Esophagus muscularis mucosa (tissue), 4 donors: ENCODE measurements at regions not wholly inside any gene's neighbourhood (a gene's known extent, or its start where the extent isn't known, plus 50 kb on each side); places are given as distances from the start of the nearest gene placed in this dataset.

Experiments
- DNase-seq: peaks from one replicate; pipeline ENCODE4 v3.0.0-alpha.2; 2017; ENCODE audit errors: extremely low spot score
- H3K27ac ChIP-seq, 4 donors: fragments of 200-600 bp; sonication (generic); replicated peaks in 1 of 4; 1 replicate in 3 of 4; 2 replicates in 1 of 4; pipeline ENCODE4 v1.5.1; 2016 to 2019; ENCODE audit warnings: mild to moderate bottlenecking in 1 of 4
- H3K27me3 ChIP-seq, 4 donors: fragments of 200-600 bp; sonication (generic); one replicate each; pipeline versions ENCODE4 v1.5.1 to v1.6.0; 2016 to 2019
- H3K36me3 ChIP-seq, 4 donors: fragments of 200-600 bp; sonication (generic); one replicate each; pipeline ENCODE4 v1.5.1; 2016 to 2019
- H3K4me1 ChIP-seq, 4 donors: fragments of 200-600 bp; sonication (generic); one replicate each; pipeline ENCODE4 v1.5.1; 2016 to 2019
- H3K4me3 ChIP-seq, 4 donors: fragments of 200-600 bp; sonication (generic); 1 replicate in 2 of 4; 2 replicates in 2 of 4; pipeline ENCODE4 v1.5.1; 2016 to 2019; ENCODE audit warnings: mild to moderate bottlenecking in 4 of 4, moderate library complexity in 1 of 4
- H3K9me3 ChIP-seq, 4 donors: fragments of 200-600 bp; sonication (generic); 1 replicate in 3 of 4; 2 replicates in 1 of 4; pipeline ENCODE4 v1.5.1; 2016 to 2019
- EP300 ChIP-seq: sonication (generic); formaldehyde crosslinking; IDR thresholded peaks from one replicate; pipeline ENCODE4 v1.6.1; 2017; ENCODE audit warnings: antibody characterized with exemption
- POLR2A ChIP-seq: fragments of 450-650 bp; IDR thresholded peaks from one replicate; pipeline ENCODE4 v1.6.1; 2017; ENCODE audit warnings: antibody characterized with exemption, moderate library complexity, mild to moderate bottlenecking, low read depth
- POLR2AphosphoS5 ChIP-seq, 2 donors: sonication (generic); formaldehyde crosslinking; IDR thresholded peaks; one replicate each; pipeline ENCODE4 v1.6.1; 2017; ENCODE audit warnings: antibody characterized with exemption in 2 of 2
- WGBS: methylation state at CpG from one replicate; pipeline ENCODE4 v1.1.5; 2018; 5-methylcytosine and 5-hydroxymethylcytosine counted together
- intact Hi-C: fragments of 100-400 bp; cut with DNase I; formaldehyde crosslinking; loops from one replicate; pipeline ENCODE4 v1.15.1; 2023
- TF ChIP-seq, protein P1 (sequence below), 3 experiments: fragments of 200-600 bp in 2 of 3; fragments of 450-650 bp in 1 of 3; sonication (generic) in 2 of 3; IDR thresholded peaks; one replicate each; pipeline ENCODE4 v1.5.1; 2017 to 2019; ENCODE audit warnings: antibody characterized with exemption in 3 of 3, mild to moderate bottlenecking in 2 of 3, moderate library complexity in 1 of 3

DNA sequence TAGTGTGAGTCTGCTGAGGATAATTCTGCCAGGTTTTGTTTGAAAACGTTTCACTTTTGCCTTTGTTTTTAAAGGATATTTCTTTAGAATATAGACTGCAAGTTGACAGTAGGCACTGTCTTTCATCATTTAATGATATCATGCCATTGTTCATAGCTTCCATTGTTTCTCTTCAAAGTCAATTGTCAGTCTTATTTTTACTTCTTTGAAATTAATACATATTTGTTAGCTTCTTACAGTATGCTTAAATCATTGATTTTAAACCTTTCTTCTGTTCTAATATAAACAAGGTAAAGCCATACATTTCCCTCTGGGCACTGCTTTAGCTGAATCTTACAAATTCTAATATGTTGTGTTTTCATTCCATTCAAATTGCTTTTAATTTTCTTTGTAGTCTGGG lies 62.3 kb upstream of the PARVA start:
- Histone ChIP-seq H3K9me3 (peaks cover 0 to 21% (median 6%) of the 10 kb centered on the region in 4 donors), H3K4me3 (no peak overlapping the region), H3K36me3 (no peaks in the 10 kb centered on the region), H3K27me3 (no peaks in the 10 kb centered on the region), H3K27ac (no peak overlapping the region), H3K4me1 (peaks cover 0 to 42% (median 29%) of the 10 kb centered on the region in 4 donors)
- no peak for DNase-seq
- intact Hi-C loops, result no loop called here
- TF ChIP-seq POLR2AphosphoS5 (IDR thresholded peaks at IDR 0.05) (no peak), POLR2A (no peak), EP300 (no peak)
- TF ChIP-seq, protein P1, sequence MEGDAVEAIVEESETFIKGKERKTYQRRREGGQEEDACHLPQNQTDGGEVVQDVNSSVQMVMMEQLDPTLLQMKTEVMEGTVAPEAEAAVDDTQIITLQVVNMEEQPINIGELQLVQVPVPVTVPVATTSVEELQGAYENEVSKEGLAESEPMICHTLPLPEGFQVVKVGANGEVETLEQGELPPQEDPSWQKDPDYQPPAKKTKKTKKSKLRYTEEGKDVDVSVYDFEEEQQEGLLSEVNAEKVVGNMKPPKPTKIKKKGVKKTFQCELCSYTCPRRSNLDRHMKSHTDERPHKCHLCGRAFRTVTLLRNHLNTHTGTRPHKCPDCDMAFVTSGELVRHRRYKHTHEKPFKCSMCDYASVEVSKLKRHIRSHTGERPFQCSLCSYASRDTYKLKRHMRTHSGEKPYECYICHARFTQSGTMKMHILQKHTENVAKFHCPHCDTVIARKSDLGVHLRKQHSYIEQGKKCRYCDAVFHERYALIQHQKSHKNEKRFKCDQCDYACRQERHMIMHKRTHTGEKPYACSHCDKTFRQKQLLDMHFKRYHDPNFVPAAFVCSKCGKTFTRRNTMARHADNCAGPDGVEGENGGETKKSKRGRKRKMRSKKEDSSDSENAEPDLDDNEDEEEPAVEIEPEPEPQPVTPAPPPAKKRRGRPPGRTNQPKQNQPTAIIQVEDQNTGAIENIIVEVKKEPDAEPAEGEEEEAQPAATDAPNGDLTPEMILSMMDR (IDR thresholded peaks at IDR 0.05), result no peak
- WGBS, result 57% methylated on average over 1 of the region's 1 CpG

DNA sequence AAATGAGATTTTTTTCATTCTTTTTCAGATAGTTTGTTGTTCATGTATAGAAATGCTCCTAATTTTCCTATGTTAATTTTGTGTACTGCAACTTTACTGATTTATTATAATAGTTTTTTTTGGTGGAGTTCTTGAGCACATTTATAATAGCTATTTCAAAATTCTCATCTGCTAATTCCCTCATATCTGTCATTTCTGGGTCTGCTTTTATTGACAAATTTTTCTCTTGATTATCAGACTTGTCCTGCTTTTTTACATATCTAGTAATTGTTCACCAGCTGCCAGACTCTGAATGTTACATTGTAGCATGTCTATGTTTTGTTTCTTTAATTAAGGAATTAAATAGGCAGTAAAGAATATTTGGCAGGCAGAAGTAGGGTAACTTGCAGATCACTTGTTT lies 60.9 kb upstream of the PARVA start:
- intact Hi-C loops, result no loop called here
- no peaks in the 10 kb centered on the region for H3K36me3 ChIP-seq
- H3K27me3 ChIP-seq, result no peaks in the 10 kb centered on the region
- H3K9me3 ChIP-seq, result peaks cover 0 to 21% (median 6%) of the 10 kb centered on the region in 4 donors
- no peak overlapping the region for H3K27ac ChIP-seq
- no peak for TF ChIP-seq POLR2AphosphoS5 (IDR thresholded peaks at IDR 0.05)
- no peak for TF ChIP-seq EP300
- TF ChIP-seq POLR2A, result no peak
- TF ChIP-seq, protein P1 (IDR thresholded peaks at IDR 0.05), result no peak
- H3K4me3 ChIP-seq, result no peak overlapping the region
- no peak for DNase-seq
- peaks cover 0 to 53% (median 35%) of the 10 kb centered on the region in 4 donors for H3K4me1 ChIP-seq

DNA sequence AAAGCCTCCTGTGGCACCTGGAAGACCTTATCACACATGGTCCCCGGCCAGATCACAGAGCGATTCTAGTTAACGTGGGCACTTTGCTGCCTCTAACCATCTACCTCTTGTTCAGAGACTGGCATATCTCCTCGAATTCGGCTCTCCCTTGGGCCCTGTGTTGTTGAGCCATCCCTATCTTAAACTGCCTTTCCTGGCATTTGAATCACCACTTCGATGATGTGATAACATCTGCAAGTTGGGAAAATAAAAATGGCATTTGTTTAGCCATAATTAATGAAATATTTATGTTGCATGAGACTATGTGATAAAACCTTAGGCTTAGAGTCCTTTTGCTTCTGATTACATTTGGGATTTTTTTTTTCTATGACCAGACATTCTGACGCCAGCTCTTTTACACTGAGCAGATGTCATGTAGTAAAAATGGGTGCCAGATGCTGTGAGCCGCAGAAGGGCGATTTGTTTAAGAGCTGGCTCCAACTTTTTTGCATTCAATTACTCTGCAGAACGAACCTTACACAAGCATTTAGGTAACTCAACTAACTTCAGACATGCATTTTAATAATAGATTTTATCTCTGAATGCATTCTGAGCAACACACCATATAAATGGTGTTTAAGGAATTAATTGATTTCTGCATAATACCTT lies 58.5 kb upstream of the PARVA start:
- TF ChIP-seq POLR2A, result no peak
- peak; percentile 27 to 67 for TF ChIP-seq POLR2AphosphoS5 (IDR thresholded peaks at IDR 0.05)
- Histone ChIP-seq H3K27ac (peak overlapping the region; percentile 62 to 80 (median 76)), H3K27me3 (no peaks in the 10 kb centered on the region), H3K9me3 (peaks cover 0 to 21% (median 6%) of the 10 kb centered on the region in 4 donors), H3K36me3 (no peaks in the 10 kb centered on the region), H3K4me1 (peaks cover 0 to 49% (median 25%) of the 10 kb centered on the region in 4 donors), H3K4me3 (no peak overlapping the region)
- WGBS, result 50% methylated on average over 10 of the region's 10 CpGs
- DNase-seq, result no peak
- intact Hi-C loops, result no loop called here

DNA sequence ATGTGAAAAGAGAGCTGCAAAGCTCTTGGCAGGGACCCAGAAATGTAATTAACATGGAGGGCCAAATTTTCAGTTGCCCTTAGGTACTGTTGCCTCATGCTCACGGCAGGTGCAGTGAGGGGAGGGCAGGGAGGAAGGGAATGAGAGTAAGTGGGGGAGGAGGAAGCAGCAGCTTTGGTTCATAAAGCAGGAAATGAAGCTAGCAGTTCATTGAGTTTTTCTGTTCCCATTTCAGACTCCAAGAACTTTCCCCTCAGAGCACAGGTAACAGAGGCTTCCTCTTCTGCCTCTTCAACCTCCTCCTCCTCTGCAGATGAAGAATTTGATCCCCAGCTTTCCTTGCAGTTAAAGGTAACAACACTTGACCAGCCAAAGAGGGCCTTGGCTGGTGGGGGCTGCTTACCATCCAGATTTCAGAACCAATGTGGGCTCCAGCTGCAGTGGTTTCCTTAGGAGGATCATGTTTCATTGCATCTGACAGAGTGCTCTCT lies 57.9 kb upstream of the PARVA start:
- TF ChIP-seq POLR2A (no peak), EP300 (no peak), POLR2AphosphoS5 (IDR thresholded peaks at IDR 0.05) (no peak)
- TF ChIP-seq, protein P1 (IDR thresholded peaks at IDR 0.05), result no peak
- H3K36me3 ChIP-seq, result no peaks in the 10 kb centered on the region
- no peaks in the 10 kb centered on the region for H3K27me3 ChIP-seq
- H3K9me3 ChIP-seq, result peaks cover 0 to 21% (median 6%) of the 10 kb centered on the region in 4 donors
- no peak overlapping the region for H3K4me3 ChIP-seq
- WGBS, result 22% methylated on average over 1 of the region's 1 CpG
- no peak for DNase-seq
- peaks cover 0 to 49% (median 25%) of the 10 kb centered on the region in 4 donors for H3K4me1 ChIP-seq
- H3K27ac ChIP-seq, result peak overlapping the region; percentile 50 to 80 (median 70)
- intact Hi-C loops, result no loop called here

DNA sequence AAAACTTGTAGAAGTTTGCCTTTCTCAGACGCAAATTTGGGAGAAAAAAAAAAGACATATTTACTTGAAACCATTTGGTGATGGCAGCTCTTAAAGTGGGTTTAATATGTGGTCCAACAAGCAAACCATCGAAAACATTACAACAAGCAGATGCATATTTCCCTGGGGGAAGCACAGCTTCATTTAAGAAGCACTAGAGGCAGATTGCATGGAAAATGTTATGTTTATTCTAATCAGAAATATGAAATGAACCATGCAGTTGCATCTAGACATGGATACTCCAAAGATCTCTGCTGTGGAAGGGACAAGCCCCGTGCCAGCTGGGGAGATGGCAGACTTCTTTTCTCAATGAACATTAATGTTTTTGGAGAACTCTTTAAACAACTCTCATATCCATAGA lies 57.4 kb upstream of the PARVA start:
- intact Hi-C loops, result no loop called here
- no peak for DNase-seq
- peak overlapping the region; percentile 50 to 80 (median 70) for H3K27ac ChIP-seq
- H3K9me3 ChIP-seq, result peaks cover 0 to 19% (median 5%) of the 10 kb centered on the region in 4 donors
- H3K4me3 ChIP-seq, result no peak overlapping the region
- TF ChIP-seq EP300 (no peak), POLR2A (no peak), POLR2AphosphoS5 (IDR thresholded peaks at IDR 0.05) (no peak)
- TF ChIP-seq, protein P1 (IDR thresholded peaks at IDR 0.05), result no peak
- 60% methylated on average over 3 of the region's 3 CpGs for WGBS
- H3K36me3 ChIP-seq, result no peaks in the 10 kb centered on the region
- H3K4me1 ChIP-seq, result peaks cover 0 to 49% (median 25%) of the 10 kb centered on the region in 4 donors
- no peaks in the 10 kb centered on the region for H3K27me3 ChIP-seq
